Adrenal gland (tissue), 9 donors: ENCODE measurements at regions not wholly inside any gene's neighbourhood (a gene's known extent, or its start where the extent isn't known, plus 50 kb on each side); places are given as distances from the start of the nearest gene placed in this dataset.

ENCODE experiments used
- DNase-seq, 7 donors: peaks; one replicate each; pipeline ENCODE4 v3.0.0-alpha.2; 2019 to 2020
- H3K27ac ChIP-seq, 5 donors: fragments of 200-600 bp; sonication (generic) in 4 of 5; 1 replicate in 3 of 5; 2 replicates in 2 of 5; pipeline versions ENCODE4 v1.5.1 to v1.8.0; 2016 to 2020; ENCODE audit warnings: mild to moderate bottlenecking in 1 of 5
- H3K27me3 ChIP-seq: fragments of 200-600 bp; 2 replicates; pipeline ENCODE4 v1.8.0; 2021
- H3K36me3 ChIP-seq, 2 donors: fragments of 200-600 bp; replicated peaks in 1 of 2; 1 replicate in 1 of 2; 2 replicates in 1 of 2; pipeline versions ENCODE4 v1.5.1 to v1.8.0; 2018 to 2022
- H3K4me1 ChIP-seq, 2 donors: fragments of 200-600 bp; replicated peaks in 1 of 2; 1 replicate in 1 of 2; 2 replicates in 1 of 2; pipeline versions ENCODE4 v1.5.1 to v1.8.0; 2018 to 2021
- H3K4me3 ChIP-seq, 4 donors: fragments of 200-600 bp; sonication (generic) in 3 of 4; one replicate each; pipeline ENCODE4 v1.5.1; 2016 to 2018
- H3K9me3 ChIP-seq, 3 donors: fragments of 200-600 bp; sonication (generic) in 1 of 3; replicated peaks in 1 of 3; 1 replicate in 2 of 3; 2 replicates in 1 of 3; pipeline versions ENCODE4 v1.5.1 to v1.8.0; 2016 to 2021
- POLR2A ChIP-seq, 2 donors: fragments of 450-650 bp; IDR thresholded peaks; one replicate each; pipeline ENCODE4 v1.6.1; 2017; ENCODE audit warnings: antibody characterized with exemption in 2 of 2, mild to moderate bottlenecking in 2 of 2, moderate library complexity in 1 of 2
- WGBS, 4 donors: extraction: QIAGEN DNeasy Blood & Tissue Kit in 2 of 4; methylation state at CpG; one replicate each; pipeline versions ENCODE4 v1.1.5 to v1.1.7; 2013 to 2017; 5-methylcytosine and 5-hydroxymethylcytosine counted together
- intact Hi-C, 2 donors: fragments of 100-400 bp; cut with DNase I; formaldehyde crosslinking; loops; one replicate each; pipeline versions ENCODE4 v1.14.1 to v1.15.0; 2022 to 2023
- TF ChIP-seq, protein P1 (sequence below), 6 experiments: fragments of 450-650 bp in 4 of 6; fragments of 200-600 bp in 2 of 6; sonication (generic) in 1 of 6; IDR thresholded peaks; 1 replicate in 5 of 6; 2 replicates in 1 of 6; pipeline versions ENCODE4 v1.5.1 to v1.8.0; 2016 to 2021; ENCODE audit warnings: antibody characterized with exemption in 6 of 6, mild to moderate bottlenecking in 2 of 6, moderate library complexity in 1 of 6
- donor health status: healthy with polysubstance abuse.
- donor health status: Bipolar disorder and iron deficiency.
- donor health status: DM: yes; HTN: yes; CAD: no.
- donor health status: DM: no; HTN: no; CAD: no.
- donor health status: DM: no; HTN: no; CAD: no.

DNA sequence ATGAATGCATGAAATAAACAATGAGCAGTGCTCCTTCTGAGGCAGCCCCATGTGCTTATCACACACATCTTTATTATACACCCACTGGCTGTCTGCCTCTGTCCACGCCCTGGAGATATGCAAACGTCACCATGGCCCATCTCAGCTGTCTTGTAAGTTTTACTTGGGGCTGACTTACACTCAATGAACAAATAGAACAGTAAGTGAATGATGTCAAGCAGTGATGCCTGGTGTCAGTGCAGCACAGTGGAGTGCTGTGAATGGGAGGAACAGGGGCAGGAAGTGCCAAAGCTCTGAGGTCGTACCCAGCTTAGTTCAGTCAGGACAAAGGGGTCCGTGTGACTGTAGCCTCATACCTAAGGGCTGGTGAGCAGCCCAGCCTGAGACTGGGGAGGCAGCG is 659.5 kb upstream of the HS6ST1 start:
- H3K27ac ChIP-seq, result no peak overlapping the region
- H3K9me3 ChIP-seq, result no peaks in the 10 kb centered on the region
- H3K4me3 ChIP-seq, result no peak overlapping the region
- no peak for TF ChIP-seq POLR2A (IDR thresholded peaks at IDR 0.05)
- TF ChIP-seq, protein P1, sequence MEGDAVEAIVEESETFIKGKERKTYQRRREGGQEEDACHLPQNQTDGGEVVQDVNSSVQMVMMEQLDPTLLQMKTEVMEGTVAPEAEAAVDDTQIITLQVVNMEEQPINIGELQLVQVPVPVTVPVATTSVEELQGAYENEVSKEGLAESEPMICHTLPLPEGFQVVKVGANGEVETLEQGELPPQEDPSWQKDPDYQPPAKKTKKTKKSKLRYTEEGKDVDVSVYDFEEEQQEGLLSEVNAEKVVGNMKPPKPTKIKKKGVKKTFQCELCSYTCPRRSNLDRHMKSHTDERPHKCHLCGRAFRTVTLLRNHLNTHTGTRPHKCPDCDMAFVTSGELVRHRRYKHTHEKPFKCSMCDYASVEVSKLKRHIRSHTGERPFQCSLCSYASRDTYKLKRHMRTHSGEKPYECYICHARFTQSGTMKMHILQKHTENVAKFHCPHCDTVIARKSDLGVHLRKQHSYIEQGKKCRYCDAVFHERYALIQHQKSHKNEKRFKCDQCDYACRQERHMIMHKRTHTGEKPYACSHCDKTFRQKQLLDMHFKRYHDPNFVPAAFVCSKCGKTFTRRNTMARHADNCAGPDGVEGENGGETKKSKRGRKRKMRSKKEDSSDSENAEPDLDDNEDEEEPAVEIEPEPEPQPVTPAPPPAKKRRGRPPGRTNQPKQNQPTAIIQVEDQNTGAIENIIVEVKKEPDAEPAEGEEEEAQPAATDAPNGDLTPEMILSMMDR (IDR thresholded peaks at IDR 0.05), result no peak
- H3K27me3 ChIP-seq, result no peaks in the 10 kb centered on the region
- no peak for DNase-seq
- H3K36me3 ChIP-seq, result no peaks in the 10 kb centered on the region
- intact Hi-C loops, result no loop called here
- 50 to 65% (median 55%) methylated on average over 5 of the region's 5 CpGs for WGBS, 4 donors
- H3K4me1 ChIP-seq, result no peaks in the 10 kb centered on the region

DNA sequence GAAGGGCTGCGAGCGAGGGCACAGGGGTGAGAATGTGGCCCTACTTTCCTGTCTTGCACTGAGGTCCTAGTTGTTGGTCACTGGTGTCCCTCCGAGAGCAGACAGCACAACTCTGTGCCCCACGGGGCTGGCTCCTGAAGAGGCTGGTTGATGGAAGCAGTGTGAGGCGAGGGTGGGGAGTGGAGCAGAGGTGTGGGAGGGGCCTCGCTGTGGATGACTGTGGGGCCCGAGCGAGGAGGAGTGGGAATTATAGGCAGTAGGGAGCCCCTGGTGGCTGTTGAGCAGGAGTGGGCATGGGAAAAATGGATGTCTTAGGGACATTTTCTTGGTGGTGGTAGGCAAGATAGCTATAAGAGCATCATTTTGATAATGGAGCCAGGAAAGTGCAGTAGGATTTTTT is 660.5 kb upstream of the HS6ST1 start:
- no peak for TF ChIP-seq POLR2A (IDR thresholded peaks at IDR 0.05)
- TF ChIP-seq, protein P1 (IDR thresholded peaks at IDR 0.05), result no peak
- H3K27me3 ChIP-seq, result no peaks in the 10 kb centered on the region
- H3K4me3 ChIP-seq, result no peak overlapping the region
- no peaks in the 10 kb centered on the region for H3K36me3 ChIP-seq
- no peaks in the 10 kb centered on the region for H3K9me3 ChIP-seq
- WGBS, 4 donors, result 71 to 86% (median 81%) methylated on average over 7 to 8 of the region's 8 CpGs
- no peak overlapping the region for H3K27ac ChIP-seq
- intact Hi-C loops, result no loop called here
- H3K4me1 ChIP-seq, result no peaks in the 10 kb centered on the region
- no peak for DNase-seq

DNA sequence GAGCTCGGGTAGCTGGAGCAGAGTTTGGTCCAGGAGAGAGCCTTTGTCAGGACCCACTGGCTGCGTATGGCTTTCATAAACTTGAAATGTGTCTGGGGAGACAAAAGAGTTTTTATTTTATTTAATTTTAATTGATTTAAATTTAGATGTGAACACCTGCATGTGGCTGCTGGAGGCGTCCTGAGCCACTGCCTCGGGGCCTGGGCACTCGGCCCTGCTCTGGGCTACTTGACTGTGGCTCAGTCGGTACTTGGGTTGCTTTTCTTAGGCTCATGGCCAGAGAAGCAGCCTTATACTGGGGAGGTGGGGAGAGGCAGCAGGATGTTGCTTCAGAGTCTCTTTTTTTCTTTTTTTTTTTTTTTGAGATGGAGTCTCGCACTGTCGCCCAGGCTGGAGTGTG is 661.8 kb upstream of the HS6ST1 start:
- Histone ChIP-seq H3K4me1 (no peaks in the 10 kb centered on the region), H3K4me3 (no peak overlapping the region), H3K36me3 (no peaks in the 10 kb centered on the region), H3K27ac (no peak overlapping the region), H3K27me3 (no peaks in the 10 kb centered on the region), H3K9me3 (no peaks in the 10 kb centered on the region)
- intact Hi-C loops, result no loop called here
- 77 to 83% (median 79%) methylated on average over 8 of the region's 8 CpGs for WGBS, 4 donors
- TF ChIP-seq POLR2A (IDR thresholded peaks at IDR 0.05), result no peak
- TF ChIP-seq, protein P1 (IDR thresholded peaks at IDR 0.05), result no peak
- DNase-seq, result no peak

DNA sequence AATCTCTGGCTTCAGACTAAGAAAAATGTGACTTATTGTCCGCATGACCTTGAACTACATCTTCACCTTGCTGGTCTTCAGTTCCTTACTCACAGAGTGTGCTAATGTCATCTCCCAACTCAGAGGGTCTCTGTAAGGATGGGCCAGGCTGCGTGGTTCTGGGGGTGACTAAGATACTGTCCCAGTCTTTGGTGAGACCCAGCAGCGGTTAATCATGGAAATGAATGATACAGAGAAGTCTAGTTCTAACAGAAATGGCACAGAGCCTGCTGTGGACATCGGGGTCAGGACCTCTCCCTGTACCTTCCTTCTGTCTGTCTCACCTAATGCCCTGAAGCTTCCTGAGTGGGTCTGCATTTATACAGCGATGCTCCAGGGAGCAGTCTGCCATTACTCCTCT is 662.7 kb upstream of the HS6ST1 start:
- Histone ChIP-seq H3K27ac (no peak overlapping the region), H3K4me3 (no peak overlapping the region)

More for the DNA sequence above, 662.7 kb upstream of the HS6ST1 start:
- H3K9me3 ChIP-seq, result no peaks in the 10 kb centered on the region
- no peaks in the 10 kb centered on the region for H3K27me3 ChIP-seq
- WGBS, 4 donors, result 90 to 96% (median 93%) methylated on average over 2 to 5 of the region's 5 CpGs
- TF ChIP-seq, protein P1 (IDR thresholded peaks at IDR 0.05), result no peak
- no peak for TF ChIP-seq POLR2A (IDR thresholded peaks at IDR 0.05)
- no peak for DNase-seq
- no peaks in the 10 kb centered on the region for H3K4me1 ChIP-seq
- H3K36me3 ChIP-seq, result no peaks in the 10 kb centered on the region
- intact Hi-C loops, result no loop called here
